Ureter (tissue), 1 donor: ENCODE measurements at regions not wholly inside any gene's neighbourhood (a gene's known extent, or its start where the extent isn't known, plus 50 kb on each side); places are given as distances from the start of the nearest gene placed in this dataset.

Source experiments
- DNase-seq: peaks from one replicate; pipeline ENCODE4 v3.0.0-alpha.2; 2020; ENCODE audit warnings: low spot score
- donor health status: DM: yes; HTN: yes; CAD: no.

GRCh38 chr9:2453106-2453505 is 168.5 kb upstream of the VLDLR start:
- no peak for DNase-seq

DNA sequence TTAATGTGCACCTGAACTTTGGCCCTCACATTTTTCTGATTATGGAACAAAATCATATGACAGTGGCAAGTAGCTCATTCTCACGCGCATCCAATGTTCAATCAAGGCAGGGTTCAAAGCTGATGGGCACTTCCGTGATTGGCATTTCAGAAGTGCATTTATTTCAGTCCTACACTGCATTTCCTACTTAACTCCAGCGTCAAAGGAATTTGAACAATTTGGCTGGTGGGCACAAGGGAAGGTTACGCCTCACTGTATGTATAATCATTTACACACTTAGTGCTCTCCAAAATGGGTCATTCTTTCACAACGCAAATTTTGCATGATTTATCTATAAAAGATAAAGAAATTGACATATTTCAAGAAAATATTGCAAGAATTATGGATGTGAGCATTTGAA is 167.9 kb upstream of the VLDLR start:
- DNase-seq: no peak

DNA sequence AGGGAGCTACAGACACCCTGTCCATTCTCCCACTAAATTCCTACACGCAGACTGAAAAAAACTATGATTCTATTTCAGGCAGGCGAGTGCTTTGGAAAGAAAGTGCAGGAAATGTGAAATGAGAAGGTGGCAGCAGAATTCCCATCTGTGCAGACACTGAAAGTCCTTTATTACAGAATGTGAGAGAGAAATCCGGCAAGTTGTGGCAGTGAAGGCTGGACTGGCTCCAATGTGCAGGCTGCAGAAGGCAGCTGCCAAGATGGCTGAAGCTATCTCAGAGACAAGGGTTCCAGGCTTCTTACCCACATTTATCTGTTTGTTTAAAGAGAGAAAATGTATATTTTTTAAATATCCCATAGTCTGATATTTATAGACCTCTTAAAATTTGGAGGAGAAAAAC is 161.8 kb upstream of the VLDLR start:
- no peak for DNase-seq

DNA sequence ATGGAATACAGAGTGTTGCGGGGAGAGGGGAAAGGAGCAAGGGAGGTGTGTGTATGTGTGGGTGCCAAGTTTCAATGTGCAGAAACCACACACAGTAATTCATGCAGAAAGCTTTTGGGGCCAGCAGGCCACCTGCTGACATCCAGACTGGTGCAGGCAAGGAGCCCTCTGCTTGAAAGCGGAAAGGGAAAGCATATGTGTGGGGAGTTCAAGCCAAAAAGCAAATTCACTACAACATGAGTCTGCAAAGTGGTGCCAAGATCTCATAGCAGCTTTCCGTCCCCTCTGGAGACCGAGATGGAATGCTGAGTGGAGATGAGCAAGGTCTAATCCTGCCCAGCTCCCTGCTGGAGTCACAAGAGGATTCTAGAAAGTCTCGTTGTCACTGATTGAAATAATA is 159.7 kb upstream of the VLDLR start:
- DNase-seq: no peak

GRCh38 chr9:2464624-2465023 is 157.0 kb upstream of the VLDLR start:
- no peak for DNase-seq

DNA sequence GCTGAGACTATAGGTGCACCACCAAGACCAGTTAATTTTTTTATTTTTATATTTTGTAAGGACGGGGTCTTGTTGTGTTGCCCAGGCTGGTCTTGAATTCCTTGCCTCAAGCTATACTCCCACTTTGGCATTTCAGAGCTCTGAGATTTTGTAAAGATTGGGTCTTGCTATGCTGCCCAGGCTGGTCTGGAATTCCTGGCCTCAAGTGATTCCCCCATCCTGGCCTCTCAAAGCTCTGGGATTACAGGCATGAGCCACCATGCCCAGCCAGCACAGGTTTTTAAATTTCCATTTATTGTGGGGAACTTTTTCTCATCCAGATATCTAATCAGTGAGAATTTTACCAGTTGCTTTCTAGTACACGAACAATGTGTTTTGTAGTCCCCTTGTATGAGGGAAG is 156.1 kb upstream of the VLDLR start:
- no peak for DNase-seq

- no peak for DNase-seq
These were observed 155.6 kb upstream of the VLDLR start for GRCh38 chr9:2465921-2466460.

GRCh38 chr9:2466703-2467102 is 154.9 kb upstream of the VLDLR start:
- no peak for DNase-seq

DNA sequence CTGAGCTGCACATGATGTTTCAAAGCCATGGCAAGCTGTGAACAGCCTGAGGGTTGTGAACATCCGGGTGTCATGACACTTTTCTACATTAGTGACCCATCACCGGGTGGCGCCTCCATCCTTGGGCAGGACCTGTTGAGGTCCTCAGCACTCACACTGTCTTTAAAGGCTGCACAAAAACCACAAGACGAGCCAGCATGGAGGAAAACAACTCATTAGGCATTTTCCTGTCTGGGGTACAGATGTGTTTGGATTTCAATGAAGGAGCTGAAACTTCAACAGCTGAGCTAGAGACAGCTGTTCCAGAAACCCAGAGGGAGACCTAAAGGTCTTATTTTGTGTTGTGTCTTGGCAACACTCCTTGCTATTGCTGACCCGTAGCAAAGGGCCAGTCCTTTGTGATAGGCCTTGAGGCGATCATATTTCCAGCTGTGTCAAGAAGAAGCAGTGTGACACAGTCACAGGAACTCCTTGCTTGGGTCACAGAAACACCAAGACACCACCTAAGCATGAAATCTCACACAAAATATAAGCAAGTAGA is 151.8 kb upstream of the VLDLR start:
- DNase-seq: no peak

DNA sequence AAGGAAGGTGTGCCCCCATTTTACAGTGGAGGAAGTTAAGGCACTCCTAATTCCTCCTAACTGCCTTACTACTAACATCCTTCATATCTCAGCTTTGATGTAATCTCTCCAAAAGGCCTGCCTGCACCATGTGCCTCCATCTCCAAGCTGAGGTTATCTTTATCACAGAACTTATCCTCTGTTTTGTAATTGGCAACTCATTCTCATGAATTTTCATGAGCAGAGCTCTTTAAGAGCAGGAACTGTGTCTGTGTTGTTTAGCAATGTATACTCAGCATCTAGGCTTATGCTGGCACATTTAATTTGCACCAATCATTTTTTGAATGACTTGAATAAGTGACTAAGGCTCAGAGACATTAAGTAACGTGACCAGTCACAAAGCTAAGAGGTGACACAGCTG is 147.9 kb upstream of the VLDLR start:
- no peak for DNase-seq

DNA sequence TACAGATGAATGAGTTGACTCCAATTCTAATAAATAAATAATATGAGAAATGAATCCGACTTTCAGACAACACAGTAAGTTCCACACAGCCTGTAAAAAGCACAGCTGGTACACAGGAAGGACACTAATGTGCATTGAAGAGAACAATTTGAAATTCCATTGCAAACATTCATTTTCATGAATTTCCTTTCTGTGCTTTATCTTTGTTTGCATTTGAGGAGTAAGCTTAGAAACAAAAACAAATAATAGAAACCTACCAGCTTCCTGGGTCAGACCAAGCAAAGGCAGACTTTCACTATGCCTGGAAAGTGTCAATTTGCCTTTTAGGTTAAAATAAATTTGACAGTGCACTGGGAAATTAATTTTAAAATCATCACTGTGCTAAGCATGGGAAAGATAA is 143.8 kb upstream of the VLDLR start:
- DNase-seq: no peak

- DNase-seq: no peak
These were observed 143.2 kb upstream of the VLDLR start for GRCh38 chr9:2478421-2478820.

- no peak for DNase-seq
These were observed 142.5 kb upstream of the VLDLR start for GRCh38 chr9:2479056-2479565.

DNA sequence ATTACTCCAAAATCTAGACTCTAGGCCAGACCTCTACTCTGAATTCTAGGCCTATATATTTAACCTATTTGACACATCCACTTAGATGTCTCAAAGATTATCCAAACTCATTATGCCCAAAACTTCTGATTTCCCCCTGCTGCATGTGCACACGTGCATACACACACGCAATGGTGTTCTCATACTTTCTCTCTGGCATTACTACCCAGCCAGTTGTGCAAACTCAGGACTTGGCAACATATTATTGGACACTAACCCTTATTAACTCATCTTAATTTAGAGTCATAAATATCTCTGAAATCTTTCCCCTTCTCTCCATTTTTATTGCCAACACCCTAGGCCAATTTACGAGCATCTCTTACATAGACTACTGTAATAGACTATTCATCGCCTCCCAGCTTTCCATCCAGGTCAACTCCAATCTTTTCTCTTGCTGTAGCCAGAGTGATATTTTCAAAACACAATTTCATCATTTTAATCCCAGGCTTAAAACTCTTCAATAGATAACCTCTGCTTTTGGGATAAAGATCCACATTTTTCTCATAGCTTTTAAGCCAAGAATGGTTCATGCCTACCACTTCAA is 141.2 kb upstream of the VLDLR start:
- no peak for DNase-seq

DNA sequence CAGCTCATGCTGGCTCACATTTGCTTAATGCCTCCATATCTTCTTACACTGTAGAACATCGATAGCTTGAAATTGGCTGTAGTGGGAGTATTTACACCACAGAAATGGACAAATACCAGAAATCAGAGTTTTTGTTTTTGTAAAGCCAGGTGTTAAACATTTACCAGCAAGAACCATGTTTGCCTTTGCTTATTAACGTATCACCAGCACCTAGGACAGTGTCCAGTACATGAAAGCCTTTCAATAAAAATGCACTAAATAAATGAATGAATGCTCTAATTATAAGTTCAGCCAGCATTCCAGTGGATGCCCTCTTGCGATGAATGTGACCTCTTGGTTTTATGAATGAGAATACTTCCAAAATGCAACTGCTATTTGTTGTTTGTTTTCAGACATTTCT is 140.4 kb upstream of the VLDLR start:
- no peak for DNase-seq

DNA sequence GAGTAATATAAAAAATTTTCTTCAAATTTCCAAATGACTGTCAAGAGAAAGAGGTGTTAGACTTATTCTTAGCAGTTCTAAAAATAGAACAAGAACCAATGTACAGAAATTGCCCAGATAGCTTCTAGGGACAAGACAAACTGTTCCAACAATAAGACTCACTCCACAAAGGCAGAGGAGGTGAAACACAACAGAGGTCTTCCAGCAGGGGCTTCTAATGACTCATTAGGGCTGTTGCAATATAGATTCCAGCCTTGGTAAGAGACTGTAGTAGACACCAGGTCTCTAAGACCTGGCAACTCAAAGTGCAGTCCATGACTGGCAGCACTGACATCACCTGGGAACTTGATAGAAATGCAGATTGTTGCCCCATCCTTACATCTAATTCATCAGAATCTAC is 134.6 kb upstream of the VLDLR start:
- DNase-seq: no peak

- no peak for DNase-seq
These were observed 131.7 kb upstream of the VLDLR start for GRCh38 chr9:2489838-2490314.

DNA sequence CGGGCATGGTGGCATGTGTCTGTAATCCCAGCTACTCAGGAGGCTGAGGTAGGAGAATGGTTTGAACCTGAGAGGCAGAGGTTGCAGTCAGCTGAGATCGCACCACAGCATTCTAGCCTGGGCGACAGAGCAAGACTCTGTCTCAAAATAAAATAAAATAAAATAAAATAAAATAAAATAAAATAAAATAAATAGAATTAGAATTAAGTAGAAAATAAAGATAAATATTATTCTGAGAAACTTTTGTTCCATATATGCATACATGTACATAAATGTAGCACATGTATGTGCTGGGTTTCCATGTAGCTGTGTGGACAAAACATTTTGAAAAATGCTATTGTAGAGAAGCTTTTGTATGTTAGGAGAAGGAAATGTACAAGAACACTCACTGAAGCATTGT is 129.4 kb upstream of the VLDLR start:
- DNase-seq: no peak

DNA sequence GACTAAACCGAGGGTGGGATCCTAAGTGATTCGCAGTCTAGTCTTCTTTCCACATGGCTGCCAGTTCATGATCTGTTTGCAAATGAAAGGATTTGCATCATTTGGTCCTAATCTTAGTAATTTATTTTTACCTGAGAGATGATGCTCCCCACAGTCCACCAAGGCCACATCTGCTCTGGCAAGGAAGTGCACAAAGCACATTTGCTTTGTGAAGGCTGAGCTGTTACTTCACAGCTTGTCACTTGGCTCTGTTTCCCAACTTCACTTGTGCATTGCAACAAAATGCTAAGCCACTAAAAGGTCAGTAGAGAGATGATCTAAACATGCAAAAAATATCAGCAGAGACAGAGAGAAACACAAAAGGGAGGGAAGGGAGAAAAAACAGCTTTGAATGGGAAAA is 128.5 kb upstream of the VLDLR start:
- DNase-seq: no peak

GRCh38 chr9:2493529-2493928 is 128.1 kb upstream of the VLDLR start:
- DNase-seq: no peak

DNA sequence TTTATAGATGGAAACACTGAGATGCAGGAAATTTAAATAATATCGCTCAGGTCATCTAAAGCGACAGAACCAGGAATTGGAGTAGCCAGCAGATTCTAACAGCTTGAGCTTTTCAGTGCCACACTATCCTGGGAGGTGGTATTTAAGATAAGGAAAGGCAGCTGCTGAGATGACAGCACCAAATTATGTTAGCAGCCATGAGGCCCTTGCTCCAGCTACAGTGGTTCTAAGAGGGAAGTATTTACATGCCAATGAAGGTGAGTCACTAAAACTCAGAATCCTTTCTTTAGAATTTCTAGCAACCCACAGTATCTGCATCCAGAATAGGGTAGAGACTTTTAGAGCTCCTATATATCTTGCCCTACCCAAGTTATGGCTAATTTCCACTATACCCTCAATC is 127.0 kb upstream of the VLDLR start:
- DNase-seq: no peak

DNA sequence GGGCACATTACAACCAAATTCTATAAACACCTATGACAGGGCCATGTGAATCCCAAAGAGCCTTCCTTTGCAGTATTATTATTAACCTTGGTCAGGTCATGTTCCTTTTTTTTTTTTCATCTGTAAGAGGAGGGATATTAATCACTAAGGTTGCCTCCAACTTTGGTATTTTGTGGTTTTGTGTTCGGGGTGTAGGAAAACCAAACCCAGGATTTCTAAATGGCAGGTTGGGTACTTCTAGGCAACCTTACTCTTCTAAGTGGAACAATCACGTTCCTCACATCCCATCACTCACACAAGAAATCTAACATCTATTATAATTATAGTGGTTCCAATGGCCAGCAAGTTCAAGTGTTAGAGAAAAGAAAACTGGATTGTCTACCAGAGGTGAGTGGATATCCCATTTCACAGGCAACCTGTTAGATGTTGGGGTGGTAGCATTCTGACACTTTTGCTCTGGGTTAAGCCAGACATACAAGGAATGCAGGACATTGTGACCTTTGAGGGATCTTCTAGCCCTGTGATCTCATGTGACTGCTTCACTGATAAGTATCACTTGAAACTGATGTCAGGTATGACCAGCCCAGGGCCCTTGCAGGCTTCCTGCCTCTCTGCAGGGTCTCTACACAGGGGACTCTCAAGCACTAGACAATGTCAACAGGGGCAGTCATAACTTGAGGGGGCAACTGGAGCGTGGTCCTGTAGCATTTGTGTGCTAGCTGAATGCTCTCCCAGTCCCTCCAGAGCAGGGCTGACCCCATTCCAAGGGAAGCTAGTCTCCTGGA is 126.2 kb upstream of the VLDLR start:
- no peak for DNase-seq

- no peak for DNase-seq
These were observed 125.4 kb upstream of the VLDLR start for GRCh38 chr9:2496169-2496568.
